SU-DHL-6 (cell line): ENCODE measurements at regions not wholly inside any gene's neighbourhood (a gene's known extent, or its start where the extent isn't known, plus 50 kb on each side); places are given as distances from the start of the nearest gene placed in this dataset.

Experiments used
- EZH2phosphoT487 ChIP-seq: fragments of 200-600 bp; sonication (generic), shearing (Covaris generic); conservative IDR thresholded peaks from 2 replicates; pipeline ENCODE4 v1.6.1; 2018; ENCODE audit warnings: mild to moderate bottlenecking, antibody characterized with exemption, low read length, moderate library complexity, mixed read lengths
- TF ChIP-seq, protein P1 (sequence below): fragments of 200-600 bp; sonication (generic); IDR thresholded peaks from one replicate; pipeline ENCODE4 v1.5.1; 2017; ENCODE audit warnings: antibody characterized with exemption, mild to moderate bottlenecking, low read length, moderate library complexity; ENCODE audit not compliant: insufficient read depth, poor library complexity, severe bottlenecking

DNA sequence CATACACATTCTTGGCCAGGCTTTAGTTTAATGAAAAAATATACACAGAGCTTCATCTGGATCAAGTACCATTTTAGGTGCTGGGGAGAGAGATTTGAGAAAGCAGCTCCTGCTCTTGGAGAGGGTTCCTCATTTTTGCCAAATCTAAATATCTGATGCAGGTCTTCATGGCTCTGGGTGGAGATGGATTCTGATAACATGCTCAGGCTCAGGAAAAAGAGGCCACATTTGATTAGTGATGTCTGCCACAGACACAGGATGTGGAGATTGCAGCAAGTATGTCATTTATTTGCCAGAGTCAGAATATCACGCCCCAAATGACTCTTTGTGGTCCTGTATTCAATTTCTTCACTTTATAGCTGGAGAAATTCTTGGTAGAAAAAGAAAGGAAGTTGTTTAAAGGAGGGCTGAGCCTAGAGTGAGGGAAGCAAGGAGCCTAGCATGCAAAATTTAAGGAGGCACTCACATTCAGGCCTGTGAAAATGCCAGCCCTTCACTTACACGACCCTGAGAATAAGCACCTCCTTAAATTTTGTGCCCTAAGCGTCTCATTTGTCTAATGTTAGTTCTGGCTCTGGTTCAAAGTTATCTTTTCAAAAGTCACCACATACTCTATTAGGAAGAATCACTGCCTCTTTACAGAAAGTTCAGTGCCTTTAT is 492.9 kb upstream of the TBX3 start:
- TF ChIP-seq, protein P1, sequence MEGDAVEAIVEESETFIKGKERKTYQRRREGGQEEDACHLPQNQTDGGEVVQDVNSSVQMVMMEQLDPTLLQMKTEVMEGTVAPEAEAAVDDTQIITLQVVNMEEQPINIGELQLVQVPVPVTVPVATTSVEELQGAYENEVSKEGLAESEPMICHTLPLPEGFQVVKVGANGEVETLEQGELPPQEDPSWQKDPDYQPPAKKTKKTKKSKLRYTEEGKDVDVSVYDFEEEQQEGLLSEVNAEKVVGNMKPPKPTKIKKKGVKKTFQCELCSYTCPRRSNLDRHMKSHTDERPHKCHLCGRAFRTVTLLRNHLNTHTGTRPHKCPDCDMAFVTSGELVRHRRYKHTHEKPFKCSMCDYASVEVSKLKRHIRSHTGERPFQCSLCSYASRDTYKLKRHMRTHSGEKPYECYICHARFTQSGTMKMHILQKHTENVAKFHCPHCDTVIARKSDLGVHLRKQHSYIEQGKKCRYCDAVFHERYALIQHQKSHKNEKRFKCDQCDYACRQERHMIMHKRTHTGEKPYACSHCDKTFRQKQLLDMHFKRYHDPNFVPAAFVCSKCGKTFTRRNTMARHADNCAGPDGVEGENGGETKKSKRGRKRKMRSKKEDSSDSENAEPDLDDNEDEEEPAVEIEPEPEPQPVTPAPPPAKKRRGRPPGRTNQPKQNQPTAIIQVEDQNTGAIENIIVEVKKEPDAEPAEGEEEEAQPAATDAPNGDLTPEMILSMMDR, result no peak
- TF ChIP-seq EZH2phosphoT487, result no peak
